Activated T-helper 1 cell treated with anti-CD3 and anti-CD28 coated beads, Interleukin-12 subunit alpha, Interleukin-12 subunit beta, Interleukin-2, Interleukin-4 antibody, amounts not matched to agents 30 ng/mL and 10 ng/mL and 1 ng/mL, durations not matched to agents 14 hours and 24 hours and 36 hours (primary cell): ENCODE measurements at regions not wholly inside any gene's neighbourhood (a gene's known extent, or its start where the extent isn't known, plus 50 kb on each side); places are given as distances from the start of the nearest gene placed in this dataset.
"Not testable (repeated sequence)": the region's sequence is repeated elsewhere in the genome, so short reads cannot be mapped to it uniquely, and the experiment has no call there.

Source experiments
- DNase-seq: peaks from one replicate; pipeline ENCODE4 v3.0.0; 2021; ENCODE audit warnings: low spot score
- H3K27ac Mint-ChIP-seq: one replicate; pipeline ENCODE4 v1.8.0; 2021; ENCODE audit warnings: mild to moderate bottlenecking, mixed read lengths
- H3K27me3 Mint-ChIP-seq: one replicate; pipeline ENCODE4 v1.8.0; 2022; ENCODE audit warnings: mild to moderate bottlenecking, moderate library complexity, mixed read lengths; ENCODE audit not compliant: insufficient read depth
- H3K36me3 Mint-ChIP-seq: one replicate; pipeline ENCODE4 v1.8.0; 2021; ENCODE audit warnings: low read depth, mixed read lengths
- H3K4me1 Mint-ChIP-seq: one replicate; pipeline ENCODE4 v1.8.0; 2021; ENCODE audit warnings: low read depth, mixed read lengths
- H3K4me3 Mint-ChIP-seq: one replicate; pipeline ENCODE4 v1.8.0; 2021; ENCODE audit warnings: mild to moderate bottlenecking, moderate library complexity, mixed read lengths
- H3K9me3 Mint-ChIP-seq: one replicate; pipeline ENCODE4 v1.8.0; 2021; ENCODE audit warnings: mixed read lengths
- intact Hi-C: fragments of 100-400 bp; cut with micrococcal nuclease; formaldehyde crosslinking; loops from one replicate; pipeline ENCODE4 v1.15.1; 2024

- no peaks in the 10 kb centered on the region for H3K4me1 Mint-ChIP-seq
- no peak overlapping the region for H3K4me3 Mint-ChIP-seq
- H3K27ac Mint-ChIP-seq = no peak overlapping the region
- H3K36me3 Mint-ChIP-seq = no peaks in the 10 kb centered on the region
- intact Hi-C loops = no loop called here
- H3K27me3 Mint-ChIP-seq = peaks cover 4% of the 10 kb centered on the region
- DNase-seq = no peak
- H3K9me3 Mint-ChIP-seq = peaks cover 9% of the 10 kb centered on the region
These were observed 70.8 kb downstream of the YTHDF1 start for GRCh38 chr20:63145156-63145555.

- H3K9me3 Mint-ChIP-seq = peaks cover 4% of the 10 kb centered on the region
- no peak overlapping the region for H3K4me3 Mint-ChIP-seq
- no peak for DNase-seq
- H3K36me3 Mint-ChIP-seq = no peaks in the 10 kb centered on the region
- intact Hi-C loops = no loop called here
- no peak overlapping the region for H3K27ac Mint-ChIP-seq
- no peaks in the 10 kb centered on the region for H3K4me1 Mint-ChIP-seq
- H3K27me3 Mint-ChIP-seq = peaks cover 2% of the 10 kb centered on the region
These were observed 73.0 kb downstream of the YTHDF1 start for GRCh38 chr20:63142933-63143332.

- H3K36me3 Mint-ChIP-seq = no peaks in the 10 kb centered on the region
- DNase-seq = no peak
- no peaks in the 10 kb centered on the region for H3K9me3 Mint-ChIP-seq
- no peak overlapping the region for H3K27ac Mint-ChIP-seq
- H3K4me3 Mint-ChIP-seq = no peak overlapping the region
- intact Hi-C loops = no loop called here
- peaks cover 2% of the 10 kb centered on the region for H3K27me3 Mint-ChIP-seq
- H3K4me1 Mint-ChIP-seq = no peaks in the 10 kb centered on the region
These were observed 74.4 kb downstream of the YTHDF1 start for GRCh38 chr20:63141531-63141930.

GRCh38 chr20:63140514-63141433 lies 75.2 kb downstream of the YTHDF1 start:
- no peak for DNase-seq
- H3K27me3 Mint-ChIP-seq = peaks cover 2% of the 10 kb centered on the region
- H3K4me3 Mint-ChIP-seq = no peak overlapping the region
- H3K36me3 Mint-ChIP-seq = no peaks in the 10 kb centered on the region
- no peaks in the 10 kb centered on the region for H3K4me1 Mint-ChIP-seq
- no peak overlapping the region for H3K27ac Mint-ChIP-seq
- no peaks in the 10 kb centered on the region for H3K9me3 Mint-ChIP-seq
- intact Hi-C loops = no loop called here

GRCh38 chr20:63139837-63140236 lies 76.1 kb downstream of the YTHDF1 start:
- H3K36me3 Mint-ChIP-seq = no peaks in the 10 kb centered on the region
- H3K4me3 Mint-ChIP-seq = no peak overlapping the region
- no peaks in the 10 kb centered on the region for H3K4me1 Mint-ChIP-seq
- H3K27me3 Mint-ChIP-seq = no peaks in the 10 kb centered on the region
- H3K9me3 Mint-ChIP-seq = no peaks in the 10 kb centered on the region
- intact Hi-C loops = no loop called here
- H3K27ac Mint-ChIP-seq = no peak overlapping the region
- no peak for DNase-seq

GRCh38 chr20:63139356-63139755 lies 76.6 kb downstream of the YTHDF1 start:
- H3K9me3 Mint-ChIP-seq = no peaks in the 10 kb centered on the region
- H3K4me3 Mint-ChIP-seq = no peak overlapping the region
- no peak overlapping the region for H3K27ac Mint-ChIP-seq
- H3K27me3 Mint-ChIP-seq = no peaks in the 10 kb centered on the region
- no peaks in the 10 kb centered on the region for H3K4me1 Mint-ChIP-seq
- no peak for DNase-seq
- H3K36me3 Mint-ChIP-seq = no peaks in the 10 kb centered on the region
- intact Hi-C loops = no loop called here

GRCh38 chr20:63138855-63139341 lies 77.0 kb downstream of the YTHDF1 start:
- Mint-ChIP-seq H3K27me3 (no peaks in the 10 kb centered on the region), H3K4me1 (no peaks in the 10 kb centered on the region), H3K27ac (no peak overlapping the region), H3K4me3 (no peak overlapping the region), H3K36me3 (no peaks in the 10 kb centered on the region), H3K9me3 (no peaks in the 10 kb centered on the region)
- DNase-seq = no peak
- intact Hi-C loops = no loop called here

GRCh38 chr20:63137851-63138415 lies 78.0 kb downstream of the YTHDF1 start:
- Mint-ChIP-seq H3K9me3 (no peaks in the 10 kb centered on the region), H3K36me3 (no peaks in the 10 kb centered on the region), H3K4me3 (no peak overlapping the region), H3K27ac (no peak overlapping the region), H3K27me3 (no peaks in the 10 kb centered on the region), H3K4me1 (no peaks in the 10 kb centered on the region)
- intact Hi-C loops = no loop called here
- no peak for DNase-seq

- Mint-ChIP-seq H3K27ac (no peak overlapping the region), H3K9me3 (no peaks in the 10 kb centered on the region), H3K4me1 (no peaks in the 10 kb centered on the region), H3K36me3 (no peaks in the 10 kb centered on the region), H3K27me3 (no peaks in the 10 kb centered on the region), H3K4me3 (no peak overlapping the region)
- intact Hi-C loops = no loop called here
- no peak for DNase-seq
These were observed 79.6 kb downstream of the YTHDF1 start for GRCh38 chr20:63136296-63136695.

GRCh38 chr20:63135411-63135810 lies 80.5 kb downstream of the YTHDF1 start:
- no peak for DNase-seq
- no peak overlapping the region for H3K27ac Mint-ChIP-seq
- H3K27me3 Mint-ChIP-seq = no peaks in the 10 kb centered on the region
- H3K4me1 Mint-ChIP-seq = no peaks in the 10 kb centered on the region
- H3K36me3 Mint-ChIP-seq = no peaks in the 10 kb centered on the region
- H3K9me3 Mint-ChIP-seq = no peaks in the 10 kb centered on the region
- H3K4me3 Mint-ChIP-seq = no peak overlapping the region
- intact Hi-C loops = no loop called here

- DNase-seq, H3K9me3 Mint-ChIP-seq, H3K27me3 Mint-ChIP-seq, H3K4me3 Mint-ChIP-seq, H3K27ac Mint-ChIP-seq, H3K4me1 Mint-ChIP-seq, intact Hi-C loops, H3K36me3 Mint-ChIP-seq: not testable (repeated sequence)
These were observed 81.1 kb downstream of the YTHDF1 start for GRCh38 chr20:63134711-63135361.

- no peak for DNase-seq
- intact Hi-C loops = no loop called here
- H3K27ac Mint-ChIP-seq = no peak overlapping the region
- no peaks in the 10 kb centered on the region for H3K27me3 Mint-ChIP-seq
- no peak overlapping the region for H3K4me3 Mint-ChIP-seq
- no peaks in the 10 kb centered on the region for H3K9me3 Mint-ChIP-seq
- no peaks in the 10 kb centered on the region for H3K36me3 Mint-ChIP-seq
- H3K4me1 Mint-ChIP-seq = no peaks in the 10 kb centered on the region
These were observed 81.7 kb downstream of the YTHDF1 start for GRCh38 chr20:63134201-63134612.

- Mint-ChIP-seq H3K4me3 (no peak overlapping the region), H3K27ac (no peak overlapping the region), H3K4me1 (no peaks in the 10 kb centered on the region), H3K9me3 (no peaks in the 10 kb centered on the region), H3K27me3 (no peaks in the 10 kb centered on the region), H3K36me3 (no peaks in the 10 kb centered on the region)
- intact Hi-C loops = no loop called here
- no peak for DNase-seq
These were observed 82.3 kb downstream of the YTHDF1 start for GRCh38 chr20:63133481-63134091.
